H1 (cell line): ENCODE measurements at regions not wholly inside any gene's neighbourhood (a gene's known extent, or its start where the extent isn't known, plus 50 kb on each side); places are given as distances from the start of the nearest gene placed in this dataset.
"Not testable (repeated sequence)": the region's sequence is repeated elsewhere in the genome, so short reads cannot be mapped to it uniquely, and the experiment has no call there.

Experiments
- CTCF ChIA-PET: fragments of 300-600 bp; sonication (Branson Sonifier 250); formaldehyde crosslinking; loops from one replicate; lab custom pipeline; 2021; ENCODE audit not compliant: partially characterized antibody; lab: Charles Lee
- POLR2A ChIA-PET: fragments of 300-600 bp; sonication (Branson Sonifier 250); formaldehyde crosslinking; loops from one replicate; lab custom pipeline; 2021; ENCODE audit warnings: inconsistent platforms; ENCODE audit not compliant: partially characterized antibody; lab: Charles Lee
- DNase-seq, 2 experiments: peaks; one replicate each; pipeline versions ENCODE4 v3.0.0 to v3.0.0-alpha.2; 2010 to 2022; ENCODE audit warnings: low spot score in 2 of 2, low read depth in 1 of 2, mixed read lengths in 1 of 2
- FAIRE-seq: peaks from 2 replicates; lab custom pipeline; 2011; peaks lifted over from hg19 to GRCh38; lab: Jason Lieb, UNC
- H2AFZ ChIP-seq: 2 replicates; pipeline ENCODE4 v1.8.1; 2012; ENCODE audit warnings: low read length, inconsistent platforms
- H2AK5ac ChIP-seq: 2 replicates; pipeline ENCODE4 v1.6.1; 2013; ENCODE audit warnings: low read depth, low read length
- H2BK120ac ChIP-seq: replicated peaks from 2 replicates; pipeline ENCODE3; 2013; ENCODE audit warnings: low read depth, low read length, inconsistent platforms
- H2BK12ac ChIP-seq: 2 replicates; pipeline ENCODE4 v1.6.1; 2013; ENCODE audit warnings: low read depth, low read length
- H2BK15ac ChIP-seq: 2 replicates; pipeline ENCODE4 v1.6.1; 2013; ENCODE audit warnings: low read length
- H2BK20ac ChIP-seq: 2 replicates; pipeline ENCODE4 v1.6.1; 2013; ENCODE audit warnings: low read length
- H2BK5ac ChIP-seq: 2 replicates; pipeline ENCODE4 v1.6.1; 2013; ENCODE audit warnings: low read depth, low read length
- H3K14ac ChIP-seq: 2 replicates; pipeline ENCODE4 v1.6.1; 2013; ENCODE audit warnings: inconsistent platforms; ENCODE audit not compliant: insufficient read length
- H3K18ac ChIP-seq: 2 replicates; pipeline ENCODE4 v1.6.1; 2013; ENCODE audit warnings: low read length; ENCODE audit errors: extremely low read depth
- H3K23ac ChIP-seq: 2 replicates; pipeline ENCODE4 v1.6.1; 2013; ENCODE audit warnings: inconsistent platforms; ENCODE audit not compliant: insufficient read length
- H3K23me2 ChIP-seq: 2 replicates; pipeline ENCODE4 v1.6.1; 2013; ENCODE audit warnings: low read depth, low read length
- H3K27ac ChIP-seq: 2 replicates; pipeline ENCODE4 v1.6.1; 2011; ENCODE audit warnings: low read depth, low read length, inconsistent platforms
- H3K27me3 ChIP-seq, 4 experiments: replicated peaks in 1 of 4; 1 replicate in 1 of 4; 2 replicates in 3 of 4; pipeline versions ENCODE4 v1.6.1 to v1.8.1; 2011 to 2013; ENCODE audit warnings: low read length in 3 of 4, mild to moderate bottlenecking in 3 of 4, inconsistent platforms in 2 of 4, mixed read lengths in 2 of 4, moderate library complexity in 1 of 4; ENCODE audit not compliant: control insufficient read depth in 3 of 4, insufficient read depth in 3 of 4; ENCODE audit errors: extremely low read depth in 1 of 4
- H3K36me3 ChIP-seq, 4 experiments: 2 replicates each; pipeline versions ENCODE4 v1.6.1 to v1.8.1; 2011 to 2013; ENCODE audit warnings: mild to moderate bottlenecking in 4 of 4, low read length in 3 of 4, moderate library complexity in 2 of 4, control low read depth in 1 of 4, inconsistent platforms in 1 of 4; ENCODE audit not compliant: insufficient read depth in 4 of 4, control insufficient read depth in 2 of 4
- H3K4ac ChIP-seq: replicated peaks from 2 replicates; pipeline ENCODE3; 2013; ENCODE audit warnings: low read length, low read depth, mixed read lengths, inconsistent platforms; ENCODE audit not compliant: insufficient read length
- H3K4me1 ChIP-seq, 4 experiments: replicated peaks in 1 of 4; 1 replicate in 1 of 4; 2 replicates in 3 of 4; pipeline versions ENCODE4 v1.6.1 to v1.8.1; 2011 to 2013; ENCODE audit warnings: low read length in 3 of 4, inconsistent platforms in 2 of 4, mixed read lengths in 1 of 4; ENCODE audit not compliant: insufficient read depth in 4 of 4, control insufficient read depth in 3 of 4
- H3K4me2 ChIP-seq, 2 experiments: 2 replicates each; pipeline versions ENCODE4 v1.6.1 to v1.8.1; 2011 to 2013; ENCODE audit warnings: low read depth in 2 of 2, low read length in 2 of 2, control low read depth in 1 of 2, inconsistent platforms in 1 of 2, mild to moderate bottlenecking in 1 of 2; ENCODE audit not compliant: insufficient read depth in 1 of 2
- H3K4me3 ChIP-seq, 4 experiments: fragments of 200-600, 300-600 bp in 1 of 4; sonication (generic), shearing (Covaris generic), sonication (Bioruptor Twin) in 1 of 4; 2 replicates each; pipeline versions ENCODE4 v1.5.1 to v1.8.1; 2011 to 2016; ENCODE audit warnings: low read length in 4 of 4, low read depth in 3 of 4, control low read depth in 2 of 4, inconsistent platforms in 2 of 4, mild to moderate bottlenecking in 2 of 4, mixed read lengths in 1 of 4, moderate library complexity in 1 of 4; ENCODE audit not compliant: insufficient read depth in 2 of 4; ENCODE audit errors: extremely low read depth in 1 of 4
- H3K56ac ChIP-seq: replicated peaks from 2 replicates; pipeline ENCODE3; 2013; ENCODE audit warnings: low read depth, mild to moderate bottlenecking, mixed read lengths, low read length, inconsistent platforms; ENCODE audit not compliant: insufficient read length
- H3K79me1 ChIP-seq: 2 replicates; pipeline ENCODE4 v1.6.1; 2013; ENCODE audit warnings: low read depth, low read length, control low read depth
- H3K79me2 ChIP-seq, 2 experiments: 2 replicates each; pipeline versions ENCODE4 v1.6.1 to v1.8.1; 2012 to 2013; ENCODE audit warnings: low read length in 2 of 2, mild to moderate bottlenecking in 2 of 2, inconsistent platforms in 1 of 2; ENCODE audit not compliant: insufficient read depth in 2 of 2, control insufficient read depth in 1 of 2
- H3K9ac ChIP-seq, 4 experiments: replicated peaks in 1 of 4; 1 replicate in 1 of 4; 2 replicates in 3 of 4; pipeline versions ENCODE4 v1.6.1 to v1.8.1; 2011 to 2013; ENCODE audit warnings: low read depth in 3 of 4, low read length in 3 of 4, control low read depth in 2 of 4, mild to moderate bottlenecking in 2 of 4, moderate library complexity in 2 of 4, inconsistent platforms in 1 of 4; ENCODE audit errors: extremely low read depth in 1 of 4
- H3K9me3 ChIP-seq, 2 experiments: 2 replicates each; pipeline versions ENCODE4 v1.6.1 to v1.8.1; 2012 to 2013; ENCODE audit warnings: mild to moderate bottlenecking in 2 of 2, moderate library complexity in 2 of 2, control low read depth in 1 of 2, inconsistent platforms in 1 of 2, low read depth in 1 of 2, low read length in 1 of 2, mixed read lengths in 1 of 2; ENCODE audit not compliant: insufficient read depth in 2 of 2
- H4K20me1 ChIP-seq, 2 experiments: replicated peaks in 1 of 2; 2 replicates each; pipeline versions ENCODE3 to v1.8.1; 2011 to 2013; ENCODE audit warnings: inconsistent platforms in 2 of 2, low read length in 2 of 2, mild to moderate bottlenecking in 1 of 2; ENCODE audit not compliant: insufficient read depth in 2 of 2, control insufficient read depth in 1 of 2
- H4K5ac ChIP-seq: 2 replicates; pipeline ENCODE4 v1.6.1; 2013; ENCODE audit warnings: low read length, low read depth, mixed read lengths, inconsistent platforms; ENCODE audit not compliant: insufficient read length
- H4K8ac ChIP-seq: 2 replicates; pipeline ENCODE4 v1.8.0; 2013; ENCODE audit warnings: mild to moderate bottlenecking, moderate library complexity, low read length, inconsistent platforms; ENCODE audit not compliant: insufficient read depth; ENCODE audit errors: extremely low read depth
- H4K91ac ChIP-seq: replicated peaks from 2 replicates; pipeline ENCODE3; 2013; ENCODE audit warnings: low read length, mixed read lengths, inconsistent platforms; ENCODE audit not compliant: insufficient read length
- WGBS, 2 experiments: shearing (Covaris generic) in 1 of 2; methylation state at CpG; one replicate each; pipeline versions ENCODE4 v1.1.6 to v1.1.7; 2013 to 2015; ENCODE audit warnings: low lambda C conversion rate in 2 of 2, mixed read lengths in 2 of 2, inconsistent platforms in 1 of 2, low coverage in 1 of 2, missing lambda C conversion rate in 1 of 2; ENCODE audit not compliant: insufficient replicate concordance in 2 of 2, insufficient coverage in 1 of 2, insufficient read length in 1 of 2; ENCODE audit errors: extremely low coverage in 1 of 2, missing lambda C conversion rate in 1 of 2; 5-methylcytosine and 5-hydroxymethylcytosine counted together

GRCh38 chr9:81830431-81830830, 97.8 kb upstream of the SPATA31D4 start:
- WGBS, 2 experiments: 97% methylated on average over 8 of the region's 8 CpGs; no CpG with 5 or more reads in 1 of the 2 experiments
- not testable (repeated sequence) for H3K14ac ChIP-seq, H3K79me1 ChIP-seq, H3K56ac ChIP-seq, H3K27ac ChIP-seq, H3K4me3 ChIP-seq, H3K27me3 ChIP-seq, H2BK5ac ChIP-seq, H3K9ac ChIP-seq, H2BK20ac ChIP-seq, H3K79me2 ChIP-seq, H2BK15ac ChIP-seq, H4K5ac ChIP-seq, H2BK120ac ChIP-seq, H3K23me2 ChIP-seq, H3K23ac ChIP-seq, H2AK5ac ChIP-seq, H3K4me2 ChIP-seq, H3K18ac ChIP-seq, H3K36me3 ChIP-seq, H3K9me3 ChIP-seq, H4K20me1 ChIP-seq, DNase-seq, H4K91ac ChIP-seq, FAIRE-seq, H4K8ac ChIP-seq, H3K4ac ChIP-seq, H3K4me1 ChIP-seq, H2BK12ac ChIP-seq, H2AFZ ChIP-seq
- POLR2A ChIA-PET: interaction anchor here (0.6 kb wide), 1 partner anchor 14 kb away, joined by 3 read pairs; no protein-coding TSS in a partner anchor
- CTCF ChIA-PET: interaction anchor here (1.0 kb wide), 1 partner anchor 158 kb away, joined by 4 read pairs; no protein-coding TSS in a partner anchor
